ENCODE measurements at regions not wholly inside any gene's neighbourhood (a gene's known extent, or its start where the extent isn't known, plus 50 kb on each side); places are given as distances from the start of the nearest gene placed in this dataset.

DNA sequence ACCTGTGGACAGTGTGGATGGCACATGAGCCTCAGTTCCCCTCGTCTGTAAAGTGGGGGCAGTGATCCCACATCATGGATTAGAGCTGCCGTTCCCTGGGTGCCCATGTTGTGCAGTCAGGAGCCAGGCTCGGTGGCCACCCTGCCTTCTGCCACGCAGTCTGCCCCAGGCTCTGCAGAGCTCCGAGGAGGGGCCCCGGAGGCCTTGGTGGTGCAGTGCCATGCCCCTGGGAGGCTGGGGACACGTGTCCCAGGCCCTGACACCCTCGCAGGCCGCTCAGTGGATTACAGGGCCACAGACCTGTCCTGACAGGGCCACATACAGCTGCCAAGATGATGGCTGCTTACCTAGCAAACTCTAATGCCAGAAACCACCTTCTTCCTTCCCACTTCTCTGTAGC, 59.7 kb upstream of the ZNF469 start:
- Mint-ChIP-seq H3K27ac (ENCODE audit: unreplicated experiment) (no peak overlapping the region), H3K4me1 (ENCODE audit: low read depth, unreplicated experiment) (no peaks in the 10 kb centered on the region), H3K9me3 (ENCODE audit: low read depth, unreplicated experiment) (no peaks in the 10 kb centered on the region), H3K36me3 (ENCODE audit: insufficient read depth, unreplicated experiment) (peaks cover 5% of the 10 kb centered on the region), H3K27me3 (ENCODE audit: unreplicated experiment) (no peaks in the 10 kb centered on the region), H3K4me3 (ENCODE audit: low read depth, unreplicated experiment) (no peak overlapping the region)
- intact Hi-C loops (cut with micrococcal nuclease; ENCODE audit: unreplicated experiment): no loop called here
- DNase-seq: no peak
- CTCF ChIA-PET: interaction anchor here (0.6 to 1.1 kb wide), 2 partner anchors 19 to 27 kb away, joined by 4 read pairs; no protein-coding TSS in a partner anchor
- BruUV-seq (replicated peaks): no TSS peak
- TF ChIP-seq, protein P1, sequence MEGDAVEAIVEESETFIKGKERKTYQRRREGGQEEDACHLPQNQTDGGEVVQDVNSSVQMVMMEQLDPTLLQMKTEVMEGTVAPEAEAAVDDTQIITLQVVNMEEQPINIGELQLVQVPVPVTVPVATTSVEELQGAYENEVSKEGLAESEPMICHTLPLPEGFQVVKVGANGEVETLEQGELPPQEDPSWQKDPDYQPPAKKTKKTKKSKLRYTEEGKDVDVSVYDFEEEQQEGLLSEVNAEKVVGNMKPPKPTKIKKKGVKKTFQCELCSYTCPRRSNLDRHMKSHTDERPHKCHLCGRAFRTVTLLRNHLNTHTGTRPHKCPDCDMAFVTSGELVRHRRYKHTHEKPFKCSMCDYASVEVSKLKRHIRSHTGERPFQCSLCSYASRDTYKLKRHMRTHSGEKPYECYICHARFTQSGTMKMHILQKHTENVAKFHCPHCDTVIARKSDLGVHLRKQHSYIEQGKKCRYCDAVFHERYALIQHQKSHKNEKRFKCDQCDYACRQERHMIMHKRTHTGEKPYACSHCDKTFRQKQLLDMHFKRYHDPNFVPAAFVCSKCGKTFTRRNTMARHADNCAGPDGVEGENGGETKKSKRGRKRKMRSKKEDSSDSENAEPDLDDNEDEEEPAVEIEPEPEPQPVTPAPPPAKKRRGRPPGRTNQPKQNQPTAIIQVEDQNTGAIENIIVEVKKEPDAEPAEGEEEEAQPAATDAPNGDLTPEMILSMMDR (IDR thresholded peaks at IDR 0.05; ENCODE audit: unreplicated experiment): no peak

DNA sequence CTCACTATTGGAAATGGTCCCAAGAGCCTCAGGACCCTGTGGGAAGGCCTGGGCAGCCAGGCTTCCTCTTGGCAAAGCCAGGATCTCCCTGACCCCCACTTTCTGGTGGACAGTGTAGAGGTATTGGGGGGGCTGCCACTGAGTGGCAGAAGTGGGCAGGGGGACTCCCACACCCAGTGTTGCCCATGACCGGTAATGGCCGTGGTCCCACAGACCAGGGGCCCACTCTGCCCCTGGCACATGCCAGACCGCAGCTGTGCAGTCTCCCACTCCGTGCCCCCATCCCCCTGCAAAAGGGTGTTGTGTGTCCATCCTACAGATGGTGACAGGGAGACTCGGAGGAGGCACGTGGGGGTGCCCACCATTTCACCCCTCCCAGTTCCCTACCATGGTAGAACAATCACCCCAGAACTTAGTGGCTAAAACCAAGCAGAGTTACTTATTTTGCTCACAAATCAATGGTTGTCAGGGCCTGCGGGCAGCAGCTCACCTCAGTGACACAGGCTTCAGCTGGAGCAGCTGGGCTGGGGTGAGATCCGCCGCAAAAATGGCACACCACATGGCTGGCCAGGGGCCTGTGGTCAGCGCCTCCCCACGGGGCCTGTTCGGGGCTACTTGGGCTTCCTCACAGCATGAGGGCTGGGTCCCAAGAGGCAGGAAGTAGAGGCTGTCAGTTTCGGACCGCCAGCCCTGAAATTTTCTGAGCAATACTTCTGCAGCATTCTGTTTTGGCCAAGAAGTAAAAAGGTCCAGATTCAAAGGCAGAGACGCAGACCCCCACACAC, 59.0 kb upstream of the ZNF469 start:
- intact Hi-C loops (cut with micrococcal nuclease; ENCODE audit: unreplicated experiment): no loop called here
- CTCF ChIA-PET: interaction anchor here (0.5 kb wide), 1 partner anchor 221 kb away, joined by 4 read pairs; no protein-coding TSS in a partner anchor
- DNase-seq: no peak

GRCh38 chr16:88325087-88325750, 57.5 kb upstream of the ZNF469 start:
- Mint-ChIP-seq H3K27me3 (ENCODE audit: unreplicated experiment) (no peaks in the 10 kb centered on the region), H3K4me1 (ENCODE audit: low read depth, unreplicated experiment) (no peaks in the 10 kb centered on the region), H3K36me3 (ENCODE audit: insufficient read depth, unreplicated experiment) (peaks cover 5% of the 10 kb centered on the region), H3K4me3 (ENCODE audit: low read depth, unreplicated experiment) (no peak overlapping the region), H3K9me3 (ENCODE audit: low read depth, unreplicated experiment) (no peaks in the 10 kb centered on the region), H3K27ac (ENCODE audit: unreplicated experiment) (no peak overlapping the region)
- TF ChIP-seq, protein P1 (IDR thresholded peaks at IDR 0.05; ENCODE audit: unreplicated experiment): no peak
- intact Hi-C loops (cut with micrococcal nuclease; ENCODE audit: unreplicated experiment): no loop called here
- no peak for DNase-seq
- no TSS peak for BruUV-seq (replicated peaks)
- CTCF ChIA-PET: no interaction called here

More for the DNA sequence above, 59.0 kb upstream of the ZNF469 start:
- no TSS peak for BruUV-seq (replicated peaks)
- Mint-ChIP-seq H3K4me1 (ENCODE audit: low read depth, unreplicated experiment) (no peaks in the 10 kb centered on the region), H3K36me3 (ENCODE audit: insufficient read depth, unreplicated experiment) (peaks cover 5% of the 10 kb centered on the region), H3K27me3 (ENCODE audit: unreplicated experiment) (no peaks in the 10 kb centered on the region), H3K4me3 (ENCODE audit: low read depth, unreplicated experiment) (no peak overlapping the region), H3K27ac (ENCODE audit: unreplicated experiment) (no peak overlapping the region), H3K9me3 (ENCODE audit: low read depth, unreplicated experiment) (no peaks in the 10 kb centered on the region)
- TF ChIP-seq, protein P1 (IDR thresholded peaks at IDR 0.05; ENCODE audit: unreplicated experiment): no peak

GRCh38 chr16:88325976-88326375, 56.8 kb upstream of the ZNF469 start:
- TF ChIP-seq, protein P1 (IDR thresholded peaks at IDR 0.05; ENCODE audit: unreplicated experiment): no peak
- H3K36me3 Mint-ChIP-seq (ENCODE audit: insufficient read depth, unreplicated experiment): peaks cover 5% of the 10 kb centered on the region
- CTCF ChIA-PET: no interaction called here
- BruUV-seq (replicated peaks): no TSS peak
- intact Hi-C loops (cut with micrococcal nuclease; ENCODE audit: unreplicated experiment): no loop called here
- no peak overlapping the region for H3K4me3 Mint-ChIP-seq (ENCODE audit: low read depth, unreplicated experiment)
- no peak for DNase-seq
- H3K4me1 Mint-ChIP-seq (ENCODE audit: low read depth, unreplicated experiment): no peaks in the 10 kb centered on the region
- H3K27ac Mint-ChIP-seq (ENCODE audit: unreplicated experiment): no peak overlapping the region
- no peaks in the 10 kb centered on the region for H3K9me3 Mint-ChIP-seq (ENCODE audit: low read depth, unreplicated experiment)
- H3K27me3 Mint-ChIP-seq (ENCODE audit: unreplicated experiment): no peaks in the 10 kb centered on the region
